Aorta (tissue), 5 donors: ENCODE measurements at regions not wholly inside any gene's neighbourhood (a gene's known extent, or its start where the extent isn't known, plus 50 kb on each side); places are given as distances from the start of the nearest gene placed in this dataset.

ENCODE experiments used
- ATAC-seq: fragments of 200-7000 bp; cut with Tn5 transposase; one replicate; pipeline ENCODE4 v1.9.1; 2022; ENCODE audit warnings: moderate library complexity; ENCODE audit not compliant: low FRiP score
- DNase-seq, 2 donors: peaks; one replicate each; pipeline ENCODE4 v3.0.0-alpha.2; 2020
- H3K27ac ChIP-seq, 2 donors: one replicate each; pipeline ENCODE4 v1.5.1; 2013; ENCODE audit warnings: low read length in 2 of 2, mild to moderate bottlenecking in 2 of 2, moderate library complexity in 2 of 2, control low read depth in 1 of 2, inconsistent platforms in 1 of 2, low read depth in 1 of 2
- H3K27me3 ChIP-seq, 2 donors: one replicate each; pipeline ENCODE4 v1.6.1; 2013; ENCODE audit warnings: control low read depth in 1 of 2, low read length in 1 of 2, mild to moderate bottlenecking in 1 of 2, moderate library complexity in 1 of 2; ENCODE audit not compliant: insufficient read depth in 2 of 2, control insufficient read depth in 1 of 2
- H3K36me3 ChIP-seq, 2 donors: one replicate each; pipeline ENCODE4 v1.6.1; 2013; ENCODE audit warnings: control low read depth in 1 of 2, low read length in 1 of 2, mild to moderate bottlenecking in 1 of 2; ENCODE audit not compliant: insufficient read depth in 2 of 2, control insufficient read depth in 1 of 2
- H3K4me1 ChIP-seq, 2 donors: one replicate each; pipeline ENCODE4 v1.6.1; 2013; ENCODE audit warnings: low read length in 2 of 2, control low read depth in 1 of 2, mild to moderate bottlenecking in 1 of 2, moderate library complexity in 1 of 2; ENCODE audit not compliant: insufficient read depth in 2 of 2, control insufficient read depth in 1 of 2
- H3K4me3 ChIP-seq, 2 donors: one replicate each; pipeline ENCODE4 v1.5.1; 2013; ENCODE audit warnings: low read length in 2 of 2, control low read depth in 1 of 2, mild to moderate bottlenecking in 1 of 2
- H3K9me3 ChIP-seq: one replicate; pipeline ENCODE4 v1.6.1; 2013; ENCODE audit warnings: mild to moderate bottlenecking, low read length; ENCODE audit not compliant: control insufficient read depth
- WGBS, 2 donors: extraction: QIAGEN DNeasy Blood & Tissue Kit; methylation state at CpG; one replicate each; pipeline ENCODE4 v1.1.7; 2013; 5-methylcytosine and 5-hydroxymethylcytosine counted together
- intact Hi-C, 2 donors: fragments of 100-400 bp; cut with DNase I; formaldehyde crosslinking; loops; one replicate each; pipeline versions ENCODE4 v1.14.2 to v1.15.0; 2022
- donor health status: healthy with polysubstance abuse.
- donor health status: Bipolar disorder and iron deficiency.
- donor health status: DM: no; HTN: no; CAD: no.
- donor health status: DM: no; HTN: no; CAD: no.
- donor health status: DM: yes; HTN: yes; CAD: no.

DNA sequence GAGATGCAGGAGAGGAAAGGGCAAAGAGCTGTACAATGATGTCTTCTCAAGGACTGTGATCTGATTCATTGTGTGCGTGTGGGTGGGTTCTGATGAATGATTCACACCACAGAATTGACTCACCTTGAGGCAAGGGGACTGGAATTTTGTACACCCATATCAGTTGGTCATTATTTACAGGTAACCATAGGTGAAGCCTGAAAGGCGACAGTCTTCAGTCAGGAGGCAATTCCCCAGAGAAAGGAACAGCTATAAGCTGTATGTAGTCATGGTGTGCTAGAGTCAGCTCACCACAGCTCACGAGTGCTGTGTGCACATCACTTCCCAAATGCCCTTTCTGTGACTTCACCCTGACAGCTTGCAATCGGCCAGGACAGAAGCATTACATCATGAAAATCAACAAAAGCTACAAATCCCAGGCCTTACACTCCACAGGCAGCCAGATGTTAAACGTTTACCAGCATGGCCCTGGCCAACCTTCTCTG lies 87.6 kb upstream of the RPS23 start:
- Histone ChIP-seq H3K27ac (no peak overlapping the region), H3K9me3 (no peaks in the 10 kb centered on the region), H3K4me3 (no peak overlapping the region), H3K27me3 (no peaks in the 10 kb centered on the region), H3K36me3 (no peaks in the 10 kb centered on the region), H3K4me1 (no peaks in the 10 kb centered on the region)
- ATAC-seq (no peak), DNase-seq (no peak)
- WGBS, 2 donors: 41 to 45% methylated on average over 5 of the region's 5 CpGs
- intact Hi-C loops: no loop called here

DNA sequence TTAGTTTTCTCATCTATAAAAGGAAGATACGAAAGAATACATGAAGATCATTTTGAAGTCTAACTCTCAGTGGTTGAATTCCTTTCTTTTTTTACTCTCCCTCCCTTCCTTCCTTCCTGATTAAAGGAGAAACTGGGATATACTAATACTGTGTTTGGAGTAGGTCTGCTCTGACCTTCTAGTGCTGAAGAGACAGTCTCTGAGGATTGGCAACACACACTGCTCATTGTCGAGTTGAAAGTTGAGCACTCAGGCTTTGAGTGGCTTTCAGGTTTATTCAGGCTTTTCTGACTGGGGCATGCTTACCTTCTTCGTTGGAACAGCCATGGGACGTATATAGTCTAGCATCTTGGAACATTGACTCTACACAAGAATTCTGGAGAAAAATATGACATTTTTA lies 86.9 kb upstream of the RPS23 start:
- Histone ChIP-seq H3K27ac (no peak overlapping the region), H3K4me1 (peaks cover 0 to under 1% of the 10 kb centered on the region in 2 donors), H3K4me3 (no peak overlapping the region), H3K27me3 (no peaks in the 10 kb centered on the region), H3K36me3 (no peaks in the 10 kb centered on the region), H3K9me3 (no peaks in the 10 kb centered on the region)
- ATAC-seq (no peak), DNase-seq (no peak)
- intact Hi-C loops: no loop called here
- WGBS, 2 donors: 75 to 79% methylated on average over 4 of the region's 4 CpGs

GRCh38 chr5:82364497-82364896 lies 86.3 kb upstream of the RPS23 start:
- no peak for DNase-seq
- no peaks in the 10 kb centered on the region for H3K36me3 ChIP-seq
- H3K4me3 ChIP-seq: no peak overlapping the region
- H3K4me1 ChIP-seq: peaks cover 0 to 1% of the 10 kb centered on the region in 2 donors
- H3K27ac ChIP-seq: peak overlapping the region in 1 of 2 donors; percentile 74
- ATAC-seq: peak; percentile 81
- H3K9me3 ChIP-seq: no peaks in the 10 kb centered on the region
- intact Hi-C loops: loop anchor here in 1 of 2 donors (5.0 kb wide), 1 partner anchor 273 kb away; no protein-coding TSS in a partner anchor
- H3K27me3 ChIP-seq: no peaks in the 10 kb centered on the region
- WGBS, 2 donors: 9 to 14% methylated on average over 5 of the region's 5 CpGs

DNA sequence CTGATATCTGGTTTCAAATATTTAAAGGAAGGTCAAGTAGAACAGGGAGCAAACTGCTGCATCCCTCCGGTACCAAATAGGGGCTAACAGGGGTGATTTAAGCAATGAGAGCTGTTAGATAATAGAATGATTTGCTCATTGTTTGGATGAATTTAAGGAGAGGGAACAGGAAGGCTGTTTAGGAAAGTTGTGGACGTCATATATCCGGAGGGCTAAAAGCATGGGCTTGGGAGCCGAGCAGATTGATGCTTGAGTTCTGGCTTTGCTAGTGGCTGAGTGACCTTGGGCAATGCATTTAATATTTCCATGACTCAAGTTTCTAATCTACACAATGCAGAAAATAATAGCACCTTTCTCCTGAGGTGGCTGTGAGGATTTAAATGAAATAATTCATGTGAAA lies 85.4 kb upstream of the RPS23 start:
- no peaks in the 10 kb centered on the region for H3K9me3 ChIP-seq
- ATAC-seq (no peak), DNase-seq (no peak)
- H3K27ac ChIP-seq: no peak overlapping the region
- H3K4me1 ChIP-seq: peaks cover 0 to 1% of the 10 kb centered on the region in 2 donors
- no peaks in the 10 kb centered on the region for H3K36me3 ChIP-seq
- no peaks in the 10 kb centered on the region for H3K27me3 ChIP-seq
- no peak overlapping the region for H3K4me3 ChIP-seq
- WGBS, 2 donors: 72 to 79% methylated on average over 4 of the region's 4 CpGs
- intact Hi-C loops: loop anchor here in 1 of 2 donors (5.0 kb wide), 1 partner anchor 274 kb away; no protein-coding TSS in a partner anchor

- Histone ChIP-seq H3K36me3 (no peaks in the 10 kb centered on the region), H3K27ac (no peak overlapping the region), H3K9me3 (no peaks in the 10 kb centered on the region), H3K4me3 (no peak overlapping the region), H3K27me3 (no peaks in the 10 kb centered on the region), H3K4me1 (peaks cover 0 to 1% of the 10 kb centered on the region in 2 donors)
- ATAC-seq: no peak
- 12 to 15% methylated on average over 6 of the region's 6 CpGs for WGBS, 2 donors
- intact Hi-C loops: loop anchor here in 1 of 2 donors (5.0 kb wide), 1 partner anchor 275 kb away; no protein-coding TSS in a partner anchor
- DNase-seq: no peak
Observed at GRCh38 chr5:82362636-82363035, 84.5 kb upstream of the RPS23 start.

- no peaks in the 10 kb centered on the region for H3K36me3 ChIP-seq
- H3K9me3 ChIP-seq: no peaks in the 10 kb centered on the region
- intact Hi-C loops: loop anchor here in 1 of 2 donors (5.0 kb wide), 1 partner anchor 277 kb away; no protein-coding TSS in a partner anchor
- H3K4me1 ChIP-seq: peaks cover 0 to 3% of the 10 kb centered on the region in 2 donors
- no peak for DNase-seq
- no peaks in the 10 kb centered on the region for H3K27me3 ChIP-seq
- no peak for ATAC-seq
- H3K27ac ChIP-seq: no peak overlapping the region
- WGBS, 2 donors: 53 to 61% methylated on average over 3 of the region's 3 CpGs
- H3K4me3 ChIP-seq: no peak overlapping the region
Observed at GRCh38 chr5:82360022-82360421, 81.9 kb upstream of the RPS23 start.

GRCh38 chr5:82359272-82359671 lies 81.1 kb upstream of the RPS23 start:
- Histone ChIP-seq H3K27me3 (no peaks in the 10 kb centered on the region), H3K27ac (peak overlapping the region in 1 of 2 donors; percentile 39), H3K4me3 (no peak overlapping the region), H3K4me1 (peaks cover 0 to 3% of the 10 kb centered on the region in 2 donors), H3K9me3 (no peaks in the 10 kb centered on the region), H3K36me3 (no peaks in the 10 kb centered on the region)
- 9 to 12% methylated on average over 3 of the region's 3 CpGs for WGBS, 2 donors
- DNase-seq (no peak), ATAC-seq (no peak)
- intact Hi-C loops: loop anchor here (5.0 to 10.0 kb wide), 4 partner anchors 186 to 1206 kb away; partner anchors contain the start of gene VCAN (in 1 of the 2)

- Histone ChIP-seq H3K9me3 (no peaks in the 10 kb centered on the region), H3K27ac (peak overlapping the region in 1 of 2 donors; percentile 31), H3K36me3 (no peaks in the 10 kb centered on the region), H3K4me3 (no peak overlapping the region), H3K27me3 (no peaks in the 10 kb centered on the region), H3K4me1 (peaks cover 0 to 3% of the 10 kb centered on the region in 2 donors)
- intact Hi-C loops: loop anchor here (5.0 to 10.0 kb wide), 4 partner anchors 186 to 1206 kb away; partner anchors contain the start of gene VCAN (in 1 of the 2)
- DNase-seq (no peak), ATAC-seq (no peak)
- 94 to 96% methylated on average over 2 of the region's 2 CpGs for WGBS, 2 donors
Observed at GRCh38 chr5:82358457-82358856, 80.3 kb upstream of the RPS23 start.
